ENCODE measurements at regions not wholly inside any gene's neighbourhood (a gene's known extent, or its start where the extent isn't known, plus 50 kb on each side); places are given as distances from the start of the nearest gene placed in this dataset.

DNA sequence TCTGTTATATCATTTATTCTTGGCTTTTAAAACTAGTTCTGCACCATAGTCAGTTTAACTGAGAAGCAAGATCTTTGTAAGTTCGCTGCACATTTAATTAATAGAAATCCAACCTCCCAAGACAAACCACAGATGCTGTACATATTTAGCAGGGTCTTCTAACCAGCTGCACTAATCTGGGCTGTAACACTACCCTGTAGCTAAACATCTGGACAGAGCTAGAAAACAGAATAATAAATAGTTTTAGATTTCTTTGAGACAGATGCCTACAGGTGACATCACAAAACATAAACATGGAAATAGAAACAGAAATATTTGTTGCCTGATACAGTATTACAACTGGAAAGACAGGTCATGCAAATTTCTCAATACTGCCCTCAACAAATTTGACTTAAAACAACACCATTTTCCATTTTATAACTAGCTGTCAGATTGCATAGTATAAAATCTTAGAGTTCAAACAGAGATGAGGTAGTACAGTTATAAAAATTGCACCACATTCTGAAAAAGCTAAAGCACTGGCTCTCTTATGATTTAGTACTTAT, 315.1 kb downstream of the NR4A2 start:
- no peak for TF ChIP-seq EZH2 (IDR thresholded peaks at IDR 0.05; ENCODE audit: insufficient read depth, low read length)
- TF ChIP-seq, protein P1, sequence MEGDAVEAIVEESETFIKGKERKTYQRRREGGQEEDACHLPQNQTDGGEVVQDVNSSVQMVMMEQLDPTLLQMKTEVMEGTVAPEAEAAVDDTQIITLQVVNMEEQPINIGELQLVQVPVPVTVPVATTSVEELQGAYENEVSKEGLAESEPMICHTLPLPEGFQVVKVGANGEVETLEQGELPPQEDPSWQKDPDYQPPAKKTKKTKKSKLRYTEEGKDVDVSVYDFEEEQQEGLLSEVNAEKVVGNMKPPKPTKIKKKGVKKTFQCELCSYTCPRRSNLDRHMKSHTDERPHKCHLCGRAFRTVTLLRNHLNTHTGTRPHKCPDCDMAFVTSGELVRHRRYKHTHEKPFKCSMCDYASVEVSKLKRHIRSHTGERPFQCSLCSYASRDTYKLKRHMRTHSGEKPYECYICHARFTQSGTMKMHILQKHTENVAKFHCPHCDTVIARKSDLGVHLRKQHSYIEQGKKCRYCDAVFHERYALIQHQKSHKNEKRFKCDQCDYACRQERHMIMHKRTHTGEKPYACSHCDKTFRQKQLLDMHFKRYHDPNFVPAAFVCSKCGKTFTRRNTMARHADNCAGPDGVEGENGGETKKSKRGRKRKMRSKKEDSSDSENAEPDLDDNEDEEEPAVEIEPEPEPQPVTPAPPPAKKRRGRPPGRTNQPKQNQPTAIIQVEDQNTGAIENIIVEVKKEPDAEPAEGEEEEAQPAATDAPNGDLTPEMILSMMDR (IDR thresholded peaks at IDR 0.05; ENCODE audit: insufficient read depth, low read depth, low read length) = no peak

Data from astrocyte (in vitro differentiated cells and primary cell).